Activated CD4-positive, alpha-beta memory T cell treated with anti-CD3 and anti-CD28 coated beads for 36 hours (primary cell): ENCODE measurements at regions not wholly inside any gene's neighbourhood (a gene's known extent, or its start where the extent isn't known, plus 50 kb on each side); places are given as distances from the start of the nearest gene placed in this dataset.

Experiments
- CTCF ChIA-PET: fragments of 350-600 bp; sonication (Branson Sonifier 250); formaldehyde crosslinking; loops from one replicate; lab custom pipeline; 2021; ENCODE audit warnings: antibody characterized with exemption, inconsistent platforms; lab: Charles Lee
- POLR2A ChIA-PET: fragments of 350-600 bp; sonication (Branson Sonifier 250); formaldehyde crosslinking; loops from one replicate; lab custom pipeline; 2021; ENCODE audit warnings: antibody characterized with exemption; lab: Charles Lee
- DNase-seq: peaks from one replicate; pipeline ENCODE4 v3.0.0-alpha.2; 2020
- H3K27ac Mint-ChIP-seq: one replicate; pipeline ENCODE4 v1.8.0; 2021; ENCODE audit warnings: mixed read lengths
- H3K27me3 Mint-ChIP-seq: one replicate; pipeline ENCODE4 v1.8.0; 2021; ENCODE audit warnings: mixed read lengths
- H3K36me3 Mint-ChIP-seq: one replicate; pipeline ENCODE4 v1.8.0; 2021; ENCODE audit warnings: mixed read lengths
- H3K4me1 Mint-ChIP-seq: one replicate; pipeline ENCODE4 v1.8.0; 2021; ENCODE audit warnings: low read depth, mixed read lengths
- H3K4me3 Mint-ChIP-seq: one replicate; pipeline ENCODE4 v1.8.0; 2021; ENCODE audit warnings: mild to moderate bottlenecking, mixed read lengths
- H3K9me3 Mint-ChIP-seq: one replicate; pipeline ENCODE4 v1.8.0; 2021; ENCODE audit warnings: mixed read lengths
- intact Hi-C: fragments of 100-400 bp; cut with micrococcal nuclease; formaldehyde crosslinking; loops from one replicate; pipeline ENCODE4 v1.15.1; 2023

- no peaks in the 10 kb centered on the region for H3K4me1 Mint-ChIP-seq
- no peaks in the 10 kb centered on the region for H3K9me3 Mint-ChIP-seq
- DNase-seq: no peak
- ChIA-PET POLR2A (no interaction called here), CTCF (no interaction called here)
- intact Hi-C loops: no loop called here
- no peaks in the 10 kb centered on the region for H3K27me3 Mint-ChIP-seq
- no peak overlapping the region for H3K4me3 Mint-ChIP-seq
- H3K36me3 Mint-ChIP-seq: no peaks in the 10 kb centered on the region
- H3K27ac Mint-ChIP-seq: no peak overlapping the region
These were observed 99.0 kb downstream of the HMX1 start for GRCh38 chr4:8772499-8773123.

GRCh38 chr4:8771666-8772065, 100.0 kb downstream of the HMX1 start:
- no peaks in the 10 kb centered on the region for H3K4me1 Mint-ChIP-seq
- CTCF ChIA-PET: no interaction called here
- DNase-seq: no peak
- no peak overlapping the region for H3K4me3 Mint-ChIP-seq
- no peaks in the 10 kb centered on the region for H3K9me3 Mint-ChIP-seq
- no peak overlapping the region for H3K27ac Mint-ChIP-seq
- intact Hi-C loops: no loop called here
- no peaks in the 10 kb centered on the region for H3K27me3 Mint-ChIP-seq
- POLR2A ChIA-PET: no interaction called here
- no peaks in the 10 kb centered on the region for H3K36me3 Mint-ChIP-seq

GRCh38 chr4:8771258-8771590, 100.4 kb downstream of the HMX1 start:
- H3K4me1 Mint-ChIP-seq: no peaks in the 10 kb centered on the region
- H3K9me3 Mint-ChIP-seq: no peaks in the 10 kb centered on the region
- intact Hi-C loops: no loop called here
- no peaks in the 10 kb centered on the region for H3K36me3 Mint-ChIP-seq
- ChIA-PET POLR2A (no interaction called here), CTCF (no interaction called here)
- H3K4me3 Mint-ChIP-seq: no peak overlapping the region
- H3K27ac Mint-ChIP-seq: no peak overlapping the region
- no peak for DNase-seq
- no peaks in the 10 kb centered on the region for H3K27me3 Mint-ChIP-seq

GRCh38 chr4:8770518-8771257, 101.0 kb downstream of the HMX1 start:
- Mint-ChIP-seq H3K9me3 (no peaks in the 10 kb centered on the region), H3K27ac (no peak overlapping the region), H3K4me3 (no peak overlapping the region), H3K36me3 (no peaks in the 10 kb centered on the region), H3K27me3 (no peaks in the 10 kb centered on the region), H3K4me1 (no peaks in the 10 kb centered on the region)
- intact Hi-C loops: no loop called here
- CTCF ChIA-PET: no interaction called here
- POLR2A ChIA-PET: no interaction called here
- DNase-seq: no peak

GRCh38 chr4:8769645-8770517, 101.8 kb downstream of the HMX1 start:
- H3K4me1 Mint-ChIP-seq: no peaks in the 10 kb centered on the region
- ChIA-PET CTCF (no interaction called here), POLR2A (no interaction called here)
- H3K36me3 Mint-ChIP-seq: no peaks in the 10 kb centered on the region
- no peak for DNase-seq
- no peak overlapping the region for H3K4me3 Mint-ChIP-seq
- H3K9me3 Mint-ChIP-seq: no peaks in the 10 kb centered on the region
- intact Hi-C loops: no loop called here
- H3K27ac Mint-ChIP-seq: no peak overlapping the region
- no peaks in the 10 kb centered on the region for H3K27me3 Mint-ChIP-seq

GRCh38 chr4:8768357-8768999, 103.2 kb downstream of the HMX1 start:
- POLR2A ChIA-PET: no interaction called here
- Mint-ChIP-seq H3K27me3 (no peaks in the 10 kb centered on the region), H3K9me3 (no peaks in the 10 kb centered on the region), H3K27ac (no peak overlapping the region), H3K4me3 (no peak overlapping the region), H3K36me3 (no peaks in the 10 kb centered on the region), H3K4me1 (no peaks in the 10 kb centered on the region)
- CTCF ChIA-PET: no interaction called here
- intact Hi-C loops: no loop called here
- DNase-seq: no peak

- Mint-ChIP-seq H3K4me1 (no peaks in the 10 kb centered on the region), H3K36me3 (no peaks in the 10 kb centered on the region), H3K9me3 (no peaks in the 10 kb centered on the region), H3K27ac (no peak overlapping the region), H3K4me3 (no peak overlapping the region), H3K27me3 (no peaks in the 10 kb centered on the region)
- intact Hi-C loops: no loop called here
- CTCF ChIA-PET: no interaction called here
- DNase-seq: no peak
- POLR2A ChIA-PET: no interaction called here
These were observed 105.0 kb downstream of the HMX1 start for GRCh38 chr4:8766610-8767009.

GRCh38 chr4:8765631-8766590, 105.7 kb downstream of the HMX1 start:
- no peak for DNase-seq
- Mint-ChIP-seq H3K4me1 (no peaks in the 10 kb centered on the region), H3K9me3 (no peaks in the 10 kb centered on the region), H3K27me3 (no peaks in the 10 kb centered on the region), H3K27ac (no peak overlapping the region), H3K4me3 (no peak overlapping the region), H3K36me3 (no peaks in the 10 kb centered on the region)
- ChIA-PET POLR2A (no interaction called here), CTCF (no interaction called here)
- intact Hi-C loops: no loop called here

GRCh38 chr4:8765084-8765483, 106.6 kb downstream of the HMX1 start:
- no peaks in the 10 kb centered on the region for H3K9me3 Mint-ChIP-seq
- no peaks in the 10 kb centered on the region for H3K4me1 Mint-ChIP-seq
- no peak overlapping the region for H3K27ac Mint-ChIP-seq
- intact Hi-C loops: no loop called here
- ChIA-PET CTCF (no interaction called here), POLR2A (no interaction called here)
- no peak for DNase-seq
- H3K4me3 Mint-ChIP-seq: no peak overlapping the region
- no peaks in the 10 kb centered on the region for H3K36me3 Mint-ChIP-seq
- no peaks in the 10 kb centered on the region for H3K27me3 Mint-ChIP-seq

GRCh38 chr4:8763966-8764901, 107.4 kb downstream of the HMX1 start:
- POLR2A ChIA-PET: no interaction called here
- Mint-ChIP-seq H3K4me3 (no peak overlapping the region), H3K27ac (no peak overlapping the region), H3K36me3 (no peaks in the 10 kb centered on the region), H3K27me3 (no peaks in the 10 kb centered on the region), H3K9me3 (no peaks in the 10 kb centered on the region), H3K4me1 (no peaks in the 10 kb centered on the region)
- intact Hi-C loops: no loop called here
- CTCF ChIA-PET: no interaction called here
- no peak for DNase-seq
